ENCODE measurements at regions not wholly inside any gene's neighbourhood (a gene's known extent, or its start where the extent isn't known, plus 50 kb on each side); places are given as distances from the start of the nearest gene placed in this dataset.

DNA sequence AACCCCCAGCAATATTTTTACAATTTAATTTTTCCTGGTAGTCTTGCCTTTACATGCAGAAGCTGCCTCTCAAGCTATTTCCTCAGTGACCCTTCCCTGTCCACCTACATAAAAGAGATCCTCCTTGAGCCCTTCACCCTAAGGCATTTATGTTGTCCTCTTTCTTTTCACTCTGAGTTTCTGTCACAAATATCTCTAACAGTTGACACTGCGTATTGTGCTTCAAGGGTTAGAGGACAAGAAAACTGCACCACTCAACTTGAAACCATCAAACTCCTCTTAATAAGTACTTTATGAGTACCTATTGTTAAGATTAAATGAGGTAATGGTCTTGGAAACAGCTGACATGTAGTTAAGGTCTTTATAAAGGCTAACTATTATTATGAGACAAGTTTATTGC, 557.7 kb downstream of the TRHDE start:
- Histone ChIP-seq H3K9ac (no peak overlapping the region), H3K27ac (no peak overlapping the region), H3K9me3 (replicated peaks in 1 of 11) (no peaks in the 10 kb centered on the region), H3K4me2 (no peak overlapping the region), H3K36me3 (no peaks in the 10 kb centered on the region), H3K27me3 (no peaks in the 10 kb centered on the region), H3K4me3 (no peak overlapping the region), H3K4me1 (no peaks in the 10 kb centered on the region), H4K20me1 (no peaks in the 10 kb centered on the region)
- TF ChIP-seq Cebpa-rat (IDR thresholded peaks at IDR 0.05) = no peak

DNA sequence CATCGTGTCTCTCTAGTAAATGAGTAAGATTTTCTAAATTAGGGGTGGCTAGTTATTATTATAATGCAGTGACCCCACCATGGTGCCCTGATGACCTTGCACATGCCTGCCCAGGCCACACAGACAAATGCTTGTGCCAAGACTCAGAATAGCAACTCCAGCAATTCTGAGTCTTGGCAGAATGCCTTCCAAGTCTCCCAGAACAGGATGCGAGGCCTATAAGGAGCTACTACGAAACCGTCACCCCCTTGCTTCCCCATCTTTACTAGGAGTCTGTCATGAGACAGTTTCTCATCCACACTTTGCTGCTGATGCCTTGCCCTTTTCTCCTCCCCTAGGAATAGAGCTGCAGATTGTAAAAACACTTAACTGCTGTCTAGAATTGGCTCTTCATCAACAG, 559.9 kb downstream of the TRHDE start:
- H3K4me2 ChIP-seq = no peak overlapping the region
- no peaks in the 10 kb centered on the region for H3K36me3 ChIP-seq
- peaks cover 0 to 5% (median 0%) of the 10 kb centered on the region in 10 experiments; a peak in 1 of 20 replicates for H3K4me1 ChIP-seq
- TF ChIP-seq Cebpa-rat (IDR thresholded peaks at IDR 0.05) = no peak
- H3K4me3 ChIP-seq = no peak overlapping the region
- no peaks in the 10 kb centered on the region for H3K27me3 ChIP-seq
- no peaks in the 10 kb centered on the region for H4K20me1 ChIP-seq
- no peak overlapping the region for H3K9ac ChIP-seq
- H3K9me3 ChIP-seq (replicated peaks in 1 of 11) = no peaks in the 10 kb centered on the region
- no peak overlapping the region for H3K27ac ChIP-seq

DNA sequence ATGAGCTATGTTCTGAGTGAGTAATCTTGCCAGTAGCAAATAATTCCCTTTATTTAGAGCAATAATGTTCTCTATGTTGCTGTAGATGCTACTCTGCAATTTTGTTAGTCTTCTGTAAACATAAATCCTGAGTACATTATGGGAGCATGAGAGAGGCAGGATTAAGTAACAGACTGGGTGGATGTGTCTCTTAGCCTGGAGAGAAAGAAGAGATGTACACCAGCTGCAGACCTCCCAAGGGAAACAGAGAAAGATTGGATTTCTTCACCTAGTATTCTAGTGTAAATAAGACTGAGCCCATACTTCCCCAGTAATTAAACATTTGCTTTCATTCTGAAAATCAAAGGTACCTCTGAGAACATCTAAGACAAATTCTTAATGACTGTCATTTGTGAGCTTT, 564.0 kb downstream of the TRHDE start:
- H3K9me3 ChIP-seq (replicated peaks in 1 of 11) = no peaks in the 10 kb centered on the region
- TF ChIP-seq Cebpa-rat (IDR thresholded peaks at IDR 0.05) = no peak
- no peak overlapping the region for H3K27ac ChIP-seq
- no peak overlapping the region for H3K4me3 ChIP-seq
- no peaks in the 10 kb centered on the region for H3K36me3 ChIP-seq
- H4K20me1 ChIP-seq = no peaks in the 10 kb centered on the region
- peaks cover 0 to 5% (median 0%) of the 10 kb centered on the region in 10 experiments; a peak in 1 of 20 replicates for H3K4me1 ChIP-seq
- no peak overlapping the region for H3K9ac ChIP-seq
- no peak overlapping the region for H3K4me2 ChIP-seq
- no peaks in the 10 kb centered on the region for H3K27me3 ChIP-seq

DNA sequence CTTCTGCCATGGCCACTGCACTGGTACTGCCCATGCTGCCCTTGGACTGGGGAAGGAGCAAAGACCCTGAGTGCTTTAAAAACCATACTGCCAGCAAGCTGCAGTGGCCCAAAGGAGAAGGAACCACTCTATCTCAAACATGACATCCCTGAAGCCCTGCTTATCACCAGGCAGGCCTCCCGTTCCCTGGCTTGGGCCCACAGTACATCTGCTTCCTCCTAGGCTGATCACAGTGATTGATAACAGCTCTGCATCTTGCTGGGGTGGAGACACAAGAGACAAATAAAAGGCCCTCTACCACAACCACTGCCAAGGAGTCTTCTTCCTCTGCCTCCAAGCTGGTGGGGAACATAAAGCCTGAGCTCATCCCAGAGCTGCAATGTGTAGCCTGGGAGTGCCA, 567.5 kb downstream of the TRHDE start:
- H3K4me2 ChIP-seq = no peak overlapping the region
- no peaks in the 10 kb centered on the region for H3K27me3 ChIP-seq
- peaks cover 0 to 5% (median 0%) of the 10 kb centered on the region in 10 experiments; a peak in 1 of 20 replicates for H3K4me1 ChIP-seq
- TF ChIP-seq Cebpa-rat (IDR thresholded peaks at IDR 0.05) = no peak
- no peaks in the 10 kb centered on the region for H3K36me3 ChIP-seq
- no peak overlapping the region for H3K9ac ChIP-seq
- H4K20me1 ChIP-seq = no peaks in the 10 kb centered on the region
- no peak overlapping the region for H3K27ac ChIP-seq
- H3K4me3 ChIP-seq = no peak overlapping the region
- no peaks in the 10 kb centered on the region for H3K9me3 ChIP-seq (replicated peaks in 1 of 11)

DNA sequence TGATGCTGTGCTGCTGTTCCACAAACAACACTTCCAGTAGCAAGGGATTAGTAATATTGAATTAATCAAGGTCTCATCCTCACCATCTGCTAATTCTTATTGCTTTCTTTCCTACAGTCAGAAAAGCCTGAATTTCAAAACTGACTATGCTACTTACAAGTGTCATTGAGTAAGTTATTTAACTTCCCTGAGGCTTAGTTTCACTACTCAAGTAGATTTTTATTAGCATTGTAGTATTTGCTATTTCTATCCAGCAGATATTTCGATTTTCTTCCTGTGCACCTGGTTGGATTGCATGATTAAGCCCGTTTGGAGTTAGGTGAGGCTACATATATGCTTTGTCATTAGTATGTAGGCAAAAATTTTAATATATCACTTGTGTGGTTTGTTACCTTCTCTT, 591.5 kb downstream of the TRHDE start:
- Histone ChIP-seq H3K27me3 (no peaks in the 10 kb centered on the region), H3K36me3 (no peaks in the 10 kb centered on the region), H4K20me1 (no peaks in the 10 kb centered on the region), H3K9ac (no peak overlapping the region), H3K4me3 (no peak overlapping the region), H3K27ac (no peak overlapping the region), H3K9me3 (replicated peaks in 1 of 11) (no peaks in the 10 kb centered on the region), H3K4me1 (no peaks in the 10 kb centered on the region), H3K4me2 (no peak overlapping the region)
- no peak for TF ChIP-seq Cebpa-rat (IDR thresholded peaks at IDR 0.05)

DNA sequence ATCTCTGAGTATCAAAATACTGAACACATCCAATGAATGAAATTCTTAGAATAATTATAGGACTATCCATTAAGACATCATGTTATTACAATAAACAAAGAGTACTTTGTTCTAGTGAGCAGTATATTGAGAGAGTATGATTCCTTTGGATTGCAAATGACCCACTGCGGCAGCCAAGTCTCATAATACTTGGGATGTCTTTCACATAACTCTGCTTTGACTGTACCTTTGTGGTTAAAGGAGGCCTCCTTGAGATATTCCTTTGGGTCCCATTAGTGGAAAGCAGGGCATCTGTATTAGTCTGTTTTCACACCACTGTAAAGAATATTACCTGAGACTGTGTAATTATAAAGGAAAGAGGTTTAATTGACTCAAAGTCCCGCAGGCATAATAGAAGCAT, 593.8 kb downstream of the TRHDE start:
- Histone ChIP-seq H3K36me3 (no peaks in the 10 kb centered on the region), H3K27me3 (no peaks in the 10 kb centered on the region), H3K9ac (no peak overlapping the region), H3K4me3 (no peak overlapping the region), H3K4me1 (no peaks in the 10 kb centered on the region), H3K27ac (no peak overlapping the region), H4K20me1 (no peaks in the 10 kb centered on the region), H3K9me3 (replicated peaks in 1 of 11) (no peaks in the 10 kb centered on the region), H3K4me2 (no peak overlapping the region)
- no peak for TF ChIP-seq Cebpa-rat (IDR thresholded peaks at IDR 0.05)

DNA sequence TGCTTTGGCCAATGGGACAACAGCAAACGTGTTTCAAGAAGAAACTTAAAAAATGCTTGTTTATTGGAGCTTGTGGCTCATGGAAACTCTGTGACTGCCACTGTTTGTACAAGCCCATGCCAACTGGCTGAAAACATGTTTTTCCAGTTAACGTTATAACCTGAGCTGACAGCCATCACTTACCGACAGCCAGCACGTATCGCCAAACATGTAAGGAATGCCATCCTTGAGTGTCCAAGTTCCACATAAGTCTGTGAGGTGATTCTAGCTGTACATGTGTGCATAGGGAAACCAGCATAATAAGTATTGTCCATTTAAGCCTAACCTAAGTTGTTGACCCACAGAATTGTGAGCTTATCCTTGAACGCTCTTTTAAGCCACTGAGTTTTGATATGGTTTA, 596.9 kb downstream of the TRHDE start:
- no peaks in the 10 kb centered on the region for H4K20me1 ChIP-seq

DNA sequence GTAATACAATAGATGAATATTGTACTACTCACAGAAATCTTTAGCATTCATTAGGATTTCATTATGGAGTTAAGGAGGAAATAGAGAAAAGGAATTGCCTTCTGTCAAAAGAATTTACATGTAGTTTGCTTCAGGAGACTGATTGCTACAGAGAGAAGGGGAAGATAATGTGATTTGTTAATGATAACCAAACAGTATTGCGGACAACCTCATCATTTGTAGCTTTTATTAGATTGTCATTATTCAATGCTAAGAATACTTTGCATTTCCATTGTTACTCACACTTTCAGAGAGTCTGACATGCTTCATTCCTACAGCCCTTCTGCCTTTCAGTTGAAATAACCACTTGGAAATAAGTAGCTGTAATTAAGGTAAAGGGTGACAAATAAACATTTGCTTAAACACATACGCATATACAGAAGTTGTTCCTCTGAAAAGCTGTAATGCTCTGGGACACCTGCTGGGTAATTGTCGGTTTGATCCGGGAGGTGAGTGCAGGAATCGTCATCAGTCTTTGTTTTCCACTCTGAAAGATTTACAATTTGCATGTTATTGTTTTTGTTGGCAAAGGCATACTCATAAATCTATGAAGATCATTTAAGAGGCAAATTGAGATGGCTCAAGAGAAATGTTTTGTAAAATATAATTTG, 600.2 kb downstream of the TRHDE start:
- Histone ChIP-seq H3K4me3 (no peak overlapping the region), H3K9me3 (replicated peaks in 1 of 11) (peaks cover 5 to 14% (median 9%) of the 10 kb centered on the region in 11 experiments; a peak in 16 of 22 replicates), H3K27me3 (no peaks in the 10 kb centered on the region), H4K20me1 (no peaks in the 10 kb centered on the region), H3K9ac (no peak overlapping the region), H3K4me2 (no peak overlapping the region), H3K27ac (no peak overlapping the region), H3K4me1 (no peaks in the 10 kb centered on the region), H3K36me3 (no peaks in the 10 kb centered on the region)
- no peak for TF ChIP-seq Cebpa-rat (IDR thresholded peaks at IDR 0.05)

More for the DNA sequence above, 596.9 kb downstream of the TRHDE start:
- no peak overlapping the region for H3K9ac ChIP-seq
- no peaks in the 10 kb centered on the region for H3K9me3 ChIP-seq (replicated peaks in 1 of 11)
- H3K27me3 ChIP-seq = no peaks in the 10 kb centered on the region
- no peaks in the 10 kb centered on the region for H3K36me3 ChIP-seq
- no peak overlapping the region for H3K4me2 ChIP-seq
- TF ChIP-seq Cebpa-rat (IDR thresholded peaks at IDR 0.05) = no peak
- no peak overlapping the region for H3K27ac ChIP-seq
- no peaks in the 10 kb centered on the region for H3K4me1 ChIP-seq
- H3K4me3 ChIP-seq = no peak overlapping the region

DNA sequence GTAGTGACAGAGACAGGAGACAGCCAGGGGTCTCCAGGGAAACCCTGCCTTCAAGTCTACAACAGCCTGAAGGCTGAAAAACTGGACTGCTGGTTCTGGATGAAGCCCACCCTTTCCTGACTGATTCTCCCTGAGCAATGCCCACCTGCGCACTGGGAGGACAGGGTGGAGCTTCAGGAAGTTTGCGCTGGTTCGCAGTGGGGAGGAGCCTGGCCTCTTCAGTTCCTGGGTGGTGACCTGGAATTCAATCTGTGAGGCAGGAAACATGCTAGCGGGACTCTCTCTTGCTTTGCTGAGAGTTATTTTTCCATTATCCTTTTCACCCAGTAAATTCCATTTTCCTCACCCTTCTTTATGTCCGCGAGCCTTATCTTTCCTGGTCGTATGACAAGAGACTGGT, 600.8 kb downstream of the TRHDE start:
- Histone ChIP-seq H3K9ac (no peak overlapping the region), H3K27ac (no peak overlapping the region), H4K20me1 (no peaks in the 10 kb centered on the region), H3K27me3 (no peaks in the 10 kb centered on the region), H3K4me2 (no peak overlapping the region), H3K36me3 (no peaks in the 10 kb centered on the region), H3K9me3 (replicated peaks in 1 of 11) (peaks cover 5 to 14% (median 9%) of the 10 kb centered on the region in 11 experiments; a peak in 16 of 22 replicates), H3K4me1 (no peaks in the 10 kb centered on the region), H3K4me3 (no peak overlapping the region)
- TF ChIP-seq Cebpa-rat (IDR thresholded peaks at IDR 0.05) = no peak

DNA sequence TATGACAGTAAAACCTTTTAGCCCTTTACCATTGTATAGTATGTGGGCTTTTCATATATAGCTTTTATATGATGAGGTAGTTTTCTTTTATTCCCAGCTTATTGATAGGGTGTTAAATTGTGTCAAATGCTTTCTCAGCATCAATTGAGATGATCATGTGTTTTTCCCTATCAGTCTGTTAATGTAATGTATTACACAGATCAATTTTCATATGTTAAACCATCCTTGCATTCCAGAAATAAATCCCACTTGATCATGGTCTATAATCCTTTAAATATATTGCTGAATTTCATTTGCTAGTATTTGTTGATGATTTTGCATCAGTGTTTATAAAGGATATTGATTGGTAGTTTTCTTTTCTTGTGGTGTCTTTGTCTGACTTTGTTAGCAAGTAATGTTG, 603.9 kb downstream of the TRHDE start:
- no peak for TF ChIP-seq Cebpa-rat (IDR thresholded peaks at IDR 0.05)
- no peaks in the 10 kb centered on the region for H3K36me3 ChIP-seq

More for the DNA sequence above, 603.9 kb downstream of the TRHDE start:
- no peak overlapping the region for H3K4me3 ChIP-seq
- no peak overlapping the region for H3K27ac ChIP-seq
- H3K4me1 ChIP-seq = no peaks in the 10 kb centered on the region
- no peaks in the 10 kb centered on the region for H3K27me3 ChIP-seq
- no peak overlapping the region for H3K4me2 ChIP-seq
- no peak overlapping the region for H3K9ac ChIP-seq
- no peaks in the 10 kb centered on the region for H4K20me1 ChIP-seq
- peaks cover 5 to 14% (median 9%) of the 10 kb centered on the region in 11 experiments; a peak in 16 of 22 replicates for H3K9me3 ChIP-seq (replicated peaks in 1 of 11)
